HUES48 (cell line): ENCODE measurements at regions not wholly inside any gene's neighbourhood (a gene's known extent, or its start where the extent isn't known, plus 50 kb on each side); places are given as distances from the start of the nearest gene placed in this dataset.

ENCODE experiments used
- H3K27ac ChIP-seq: one replicate; pipeline ENCODE4 v1.7.0; 2013; ENCODE audit warnings: low read depth, low read length, inconsistent platforms
- H3K27me3 ChIP-seq: 2 replicates; pipeline ENCODE4 v1.6.1; 2013; ENCODE audit warnings: mild to moderate bottlenecking, low read length; ENCODE audit not compliant: control insufficient read depth, insufficient read depth
- H3K36me3 ChIP-seq: 2 replicates; pipeline ENCODE4 v1.6.1; 2013; ENCODE audit warnings: low read length; ENCODE audit not compliant: control insufficient read depth, insufficient read depth
- H3K4me1 ChIP-seq: 2 replicates; pipeline ENCODE4 v1.6.1; 2013; ENCODE audit warnings: mild to moderate bottlenecking, low read length; ENCODE audit not compliant: control insufficient read depth, insufficient read depth
- H3K4me3 ChIP-seq: 2 replicates; pipeline ENCODE4 v1.5.1; 2013; ENCODE audit warnings: mild to moderate bottlenecking, low read depth, low read length
- H3K9ac ChIP-seq: 2 replicates; pipeline ENCODE4 v1.6.1; 2013; ENCODE audit warnings: mild to moderate bottlenecking, low read depth, low read length, moderate library complexity
- H3K9me3 ChIP-seq: 2 replicates; pipeline ENCODE4 v1.6.1; 2013; ENCODE audit warnings: low read length; ENCODE audit not compliant: control insufficient read depth, insufficient read depth

- Histone ChIP-seq H3K27ac (no peak overlapping the region), H3K36me3 (no peaks in the 10 kb centered on the region), H3K9me3 (no peaks in the 10 kb centered on the region), H3K4me3 (no peak overlapping the region), H3K27me3 (no peaks in the 10 kb centered on the region), H3K9ac (no peak overlapping the region), H3K4me1 (peaks cover 5% of the 10 kb centered on the region)
These were observed 74.9 kb upstream of the ARL4C start for GRCh38 chr2:234571620-234572407.

- Histone ChIP-seq H3K4me1 (no peaks in the 10 kb centered on the region), H3K27ac (no peak overlapping the region)
These were observed 73.6 kb upstream of the ARL4C start for GRCh38 chr2:234570476-234570875.

GRCh38 chr2:234569776-234570430, 73.0 kb upstream of the ARL4C start:
- no peak overlapping the region for H3K9ac ChIP-seq

More at GRCh38 chr2:234570476-234570875, 73.6 kb upstream of the ARL4C start:
- H3K36me3 ChIP-seq, result no peaks in the 10 kb centered on the region
- no peaks in the 10 kb centered on the region for H3K27me3 ChIP-seq
- no peaks in the 10 kb centered on the region for H3K9me3 ChIP-seq
- no peak overlapping the region for H3K9ac ChIP-seq
- H3K4me3 ChIP-seq, result no peak overlapping the region

GRCh38 chr2:234566622-234567021, 69.7 kb upstream of the ARL4C start:
- no peak overlapping the region for H3K4me3 ChIP-seq
- no peak overlapping the region for H3K9ac ChIP-seq
- H3K27ac ChIP-seq, result no peak overlapping the region
- H3K9me3 ChIP-seq, result no peaks in the 10 kb centered on the region
- no peaks in the 10 kb centered on the region for H3K36me3 ChIP-seq
- H3K4me1 ChIP-seq, result no peaks in the 10 kb centered on the region
- H3K27me3 ChIP-seq, result no peaks in the 10 kb centered on the region

More at GRCh38 chr2:234569776-234570430, 73.0 kb upstream of the ARL4C start:
- Histone ChIP-seq H3K36me3 (no peaks in the 10 kb centered on the region), H3K9me3 (no peaks in the 10 kb centered on the region), H3K4me3 (no peak overlapping the region), H3K4me1 (no peaks in the 10 kb centered on the region), H3K27me3 (no peaks in the 10 kb centered on the region), H3K27ac (no peak overlapping the region)

GRCh38 chr2:234565842-234566619, 69.2 kb upstream of the ARL4C start:
- no peaks in the 10 kb centered on the region for H3K9me3 ChIP-seq
- no peaks in the 10 kb centered on the region for H3K27me3 ChIP-seq
- H3K4me3 ChIP-seq, result no peak overlapping the region
- no peaks in the 10 kb centered on the region for H3K4me1 ChIP-seq
- H3K9ac ChIP-seq, result no peak overlapping the region
- H3K27ac ChIP-seq, result no peak overlapping the region
- H3K36me3 ChIP-seq, result no peaks in the 10 kb centered on the region

- no peak overlapping the region for H3K9ac ChIP-seq
- no peak overlapping the region for H3K4me3 ChIP-seq
- H3K9me3 ChIP-seq, result no peaks in the 10 kb centered on the region
- no peaks in the 10 kb centered on the region for H3K27me3 ChIP-seq
- no peak overlapping the region for H3K27ac ChIP-seq
- H3K4me1 ChIP-seq, result no peaks in the 10 kb centered on the region
- H3K36me3 ChIP-seq, result no peaks in the 10 kb centered on the region
These were observed 68.3 kb upstream of the ARL4C start for GRCh38 chr2:234565201-234565600.

- H3K4me3 ChIP-seq, result no peak overlapping the region
- no peaks in the 10 kb centered on the region for H3K36me3 ChIP-seq
- no peaks in the 10 kb centered on the region for H3K4me1 ChIP-seq
- H3K27ac ChIP-seq, result no peak overlapping the region
- H3K9me3 ChIP-seq, result no peaks in the 10 kb centered on the region
- no peaks in the 10 kb centered on the region for H3K27me3 ChIP-seq
- no peak overlapping the region for H3K9ac ChIP-seq
These were observed 67.8 kb upstream of the ARL4C start for GRCh38 chr2:234564699-234565098.

- H3K27me3 ChIP-seq, result no peaks in the 10 kb centered on the region
- H3K9ac ChIP-seq, result no peak overlapping the region
- H3K9me3 ChIP-seq, result peaks cover 4% of the 10 kb centered on the region; the same call in 1 of the 2 replicates
- no peaks in the 10 kb centered on the region for H3K4me1 ChIP-seq
- no peak overlapping the region for H3K27ac ChIP-seq
- H3K36me3 ChIP-seq, result no peaks in the 10 kb centered on the region
- H3K4me3 ChIP-seq, result no peak overlapping the region
These were observed 62.7 kb upstream of the ARL4C start for GRCh38 chr2:234559609-234560008.

DNA sequence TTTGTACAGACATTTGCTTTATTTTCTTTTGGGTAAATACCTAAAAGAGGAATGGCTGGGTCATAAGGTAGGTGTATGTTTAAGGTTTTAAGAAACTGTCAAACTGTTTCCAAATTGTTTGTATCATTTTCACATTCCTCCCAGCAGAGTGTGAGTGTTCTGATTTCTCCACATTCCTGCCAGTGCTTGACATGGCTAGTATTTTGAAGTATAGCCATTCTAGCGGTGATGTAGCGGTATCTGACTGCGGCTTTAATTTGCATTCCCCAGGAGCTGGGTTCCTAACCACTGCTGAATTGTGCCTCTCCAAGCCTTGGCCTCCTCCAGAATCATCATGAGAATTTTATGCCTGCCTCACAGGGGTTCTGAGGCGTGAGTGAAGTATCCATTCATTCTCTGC, 61.8 kb upstream of the ARL4C start:
- H3K4me3 ChIP-seq, result no peak overlapping the region
- no peaks in the 10 kb centered on the region for H3K36me3 ChIP-seq
- peaks cover 4% of the 10 kb centered on the region; the same call in 1 of the 2 replicates for H3K9me3 ChIP-seq
- no peak overlapping the region for H3K27ac ChIP-seq
- no peaks in the 10 kb centered on the region for H3K27me3 ChIP-seq
- no peak overlapping the region for H3K9ac ChIP-seq
- H3K4me1 ChIP-seq, result no peaks in the 10 kb centered on the region

GRCh38 chr2:234556848-234557573, 60.1 kb upstream of the ARL4C start:
- Histone ChIP-seq H3K9ac (no peak overlapping the region), H3K4me3 (no peak overlapping the region), H3K27me3 (no peaks in the 10 kb centered on the region), H3K27ac (no peak overlapping the region), H3K4me1 (no peaks in the 10 kb centered on the region), H3K36me3 (no peaks in the 10 kb centered on the region), H3K9me3 (peaks cover 4% of the 10 kb centered on the region; the same call in 1 of the 2 replicates)
